NCI-H1436 (cell line): ENCODE measurements at regions not wholly inside any gene's neighbourhood (a gene's known extent, or its start where the extent isn't known, plus 50 kb on each side); places are given as distances from the start of the nearest gene placed in this dataset.
"Not testable (repeated sequence)": the region's sequence is repeated elsewhere in the genome, so short reads cannot be mapped to it uniquely, and the experiment has no call there.

Experiments used
- DNase-seq: peaks from one replicate; lab custom pipeline; 2025; lab: John Stamatoyannopoulos, UW

DNA sequence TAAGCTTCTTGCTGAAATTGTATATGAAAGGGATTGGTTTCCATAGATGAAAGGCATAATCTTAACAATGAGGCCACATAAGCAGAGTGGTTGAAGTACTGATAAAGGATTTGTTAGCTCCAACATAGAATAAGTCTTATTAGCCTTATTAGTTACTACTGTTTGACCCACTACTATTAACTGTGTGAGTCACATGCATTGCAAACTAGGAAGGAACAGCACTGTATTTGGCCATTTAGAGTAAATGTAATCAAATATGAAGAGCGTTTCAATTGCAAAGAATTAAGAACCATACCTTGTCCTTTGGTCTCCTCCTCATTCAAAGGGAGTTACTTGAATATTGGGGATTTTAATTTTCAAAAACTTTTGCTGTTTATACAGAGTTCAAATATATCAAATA, 428.9 kb downstream of the MDFIC start:
- no peak for DNase-seq

DNA sequence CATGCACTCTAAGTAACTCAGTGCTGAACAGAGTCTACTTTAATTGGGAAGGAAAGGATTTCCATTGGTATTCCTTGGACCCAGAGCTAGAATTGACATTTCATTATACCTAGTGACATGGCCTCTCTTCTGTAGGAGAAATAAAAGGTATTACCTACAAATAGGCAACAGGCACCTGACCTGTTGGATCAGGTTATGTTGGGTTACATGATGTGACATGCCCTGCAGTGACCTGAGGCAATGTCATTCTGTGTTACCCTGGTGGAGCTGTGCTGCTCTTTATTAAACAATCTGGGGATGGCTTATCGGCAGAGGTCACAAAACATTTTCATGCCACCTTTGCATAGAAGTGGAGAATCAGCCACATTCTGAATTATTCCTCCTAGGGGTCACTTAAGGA, 427.7 kb downstream of the MDFIC start:
- no peak for DNase-seq

DNA sequence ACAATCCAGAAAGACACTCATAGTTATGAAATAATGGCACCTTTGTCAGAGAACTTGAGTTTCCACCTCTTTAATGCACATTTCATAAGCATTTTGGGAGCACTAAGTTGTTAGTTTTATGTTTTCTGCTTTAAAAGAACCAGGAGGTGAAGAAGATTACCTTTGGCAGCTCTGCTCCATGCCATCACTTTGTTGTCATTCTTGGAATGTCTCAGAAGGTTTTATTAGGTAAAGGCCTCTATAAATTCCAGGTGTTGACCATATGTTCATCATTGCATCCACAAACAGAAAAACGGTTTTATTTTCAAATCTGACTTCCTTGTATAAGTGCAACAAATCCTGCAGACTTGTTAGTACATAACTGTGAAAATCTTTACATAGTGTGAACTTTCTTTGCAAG, 424.8 kb downstream of the MDFIC start:
- no peak for DNase-seq

DNA sequence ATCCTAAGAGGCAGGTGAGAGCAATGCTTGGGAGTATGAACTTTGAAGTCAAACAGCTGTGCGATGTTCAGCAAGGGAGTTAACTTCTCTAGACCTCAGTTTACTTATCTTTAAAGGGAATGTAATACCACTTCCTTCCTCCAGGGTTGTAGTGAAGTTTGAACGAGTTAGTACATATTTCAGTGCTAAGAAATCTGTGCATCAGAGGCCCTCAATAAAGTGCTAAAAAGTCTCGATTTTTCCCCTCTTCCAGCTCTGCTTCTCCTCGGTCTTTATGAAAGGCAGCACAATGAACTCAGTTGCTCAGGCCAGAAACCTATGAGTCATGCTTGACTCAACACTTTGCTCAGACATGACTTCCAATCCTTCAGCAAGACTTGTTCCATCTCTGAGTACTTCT, 418.9 kb downstream of the MDFIC start:
- DNase-seq = no peak

DNA sequence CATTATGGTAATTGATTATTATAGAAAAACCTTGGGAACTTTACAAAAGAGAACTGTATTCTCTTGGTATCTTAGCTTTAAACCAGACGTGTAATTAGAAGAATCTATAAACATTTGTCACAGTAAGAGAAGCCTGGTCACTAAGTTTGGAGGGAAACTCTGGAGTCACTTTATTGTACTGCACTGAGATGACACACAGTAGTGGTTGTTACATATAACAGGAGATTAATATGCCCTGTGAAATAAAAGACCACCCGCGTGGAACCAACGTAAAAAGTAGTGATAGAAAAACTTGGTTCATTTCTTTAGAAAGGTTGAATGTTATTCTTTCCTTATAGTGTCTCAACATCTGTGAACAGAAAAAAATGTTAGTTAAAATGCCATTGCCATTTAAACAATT, 416.1 kb downstream of the MDFIC start:
- no peak for DNase-seq

DNA sequence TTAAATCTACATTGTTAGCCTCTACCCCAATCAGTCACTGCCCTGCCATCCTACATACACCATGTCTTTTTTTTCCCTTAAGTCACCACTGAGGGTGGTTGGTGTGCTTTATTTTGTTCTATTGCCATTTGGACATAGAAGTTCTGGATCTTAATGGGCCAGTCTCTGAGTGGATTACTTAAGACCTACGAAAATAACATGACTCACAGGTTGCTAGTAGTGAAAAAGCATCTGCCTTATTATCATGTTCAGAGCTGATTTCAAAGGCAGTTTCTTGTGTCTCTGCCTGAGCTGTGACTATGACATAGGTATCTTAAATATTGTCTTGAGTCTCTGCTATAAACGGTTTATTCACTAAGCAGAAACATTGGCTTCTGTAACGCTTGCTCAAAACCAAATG, 410.8 kb downstream of the MDFIC start:
- no peak for DNase-seq

DNA sequence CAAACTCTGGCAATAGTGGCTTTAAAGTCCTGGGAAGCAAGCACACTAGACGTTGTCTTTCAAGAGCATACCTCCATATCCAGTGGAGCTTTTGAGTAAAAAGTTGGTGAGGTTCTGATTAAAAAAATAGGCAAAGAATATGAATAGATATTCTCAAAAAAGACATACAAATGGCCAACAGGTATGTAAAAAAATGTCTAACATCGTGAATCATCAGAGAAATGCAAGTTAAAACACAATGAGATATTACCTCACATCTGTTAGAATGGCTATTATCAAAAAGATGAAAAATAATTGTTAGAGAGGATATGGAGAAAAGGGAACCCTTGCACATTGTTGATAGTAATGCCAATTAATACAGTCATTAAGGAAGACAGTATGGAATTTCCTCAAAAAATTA, 407.1 kb downstream of the MDFIC start:
- no peak for DNase-seq

DNA sequence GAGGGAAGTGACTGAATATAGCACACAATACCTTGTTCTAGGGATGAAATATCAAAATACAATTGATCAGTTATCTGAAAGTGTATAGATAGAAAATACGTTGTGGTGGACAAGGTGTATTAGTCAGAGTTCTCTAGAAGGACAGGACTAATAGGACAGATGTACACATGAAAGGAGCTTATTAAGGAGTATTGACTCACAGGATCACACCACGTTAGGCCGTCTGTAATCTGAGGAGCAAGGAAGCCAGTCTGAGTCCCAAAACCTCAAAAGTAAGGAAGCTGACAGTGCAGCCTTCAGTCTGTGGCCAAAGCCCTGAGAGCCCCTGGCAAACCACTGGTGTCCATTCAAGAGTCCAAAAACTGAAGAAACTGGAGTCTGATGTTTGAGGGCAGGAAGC, 406.1 kb downstream of the MDFIC start:
- DNase-seq = no peak

DNA sequence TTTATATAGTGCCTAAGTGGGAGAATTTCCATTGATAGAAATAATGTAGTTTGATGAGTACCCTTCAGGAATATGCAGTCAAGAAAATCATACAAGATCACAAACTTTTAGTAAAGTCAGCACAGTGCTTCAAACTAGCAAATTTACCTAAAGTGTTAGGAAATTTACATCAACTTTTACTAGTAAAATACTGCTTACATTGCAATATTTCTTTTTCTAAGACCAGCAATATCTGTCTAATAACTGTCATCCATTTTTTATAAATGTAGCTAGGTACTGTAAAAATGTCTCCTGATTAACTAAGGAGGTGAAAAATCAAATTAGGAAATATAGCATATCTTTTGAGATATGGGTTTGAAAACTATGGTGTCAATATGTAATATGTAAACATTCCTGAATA, 405.4 kb downstream of the MDFIC start:
- no peak for DNase-seq

DNA sequence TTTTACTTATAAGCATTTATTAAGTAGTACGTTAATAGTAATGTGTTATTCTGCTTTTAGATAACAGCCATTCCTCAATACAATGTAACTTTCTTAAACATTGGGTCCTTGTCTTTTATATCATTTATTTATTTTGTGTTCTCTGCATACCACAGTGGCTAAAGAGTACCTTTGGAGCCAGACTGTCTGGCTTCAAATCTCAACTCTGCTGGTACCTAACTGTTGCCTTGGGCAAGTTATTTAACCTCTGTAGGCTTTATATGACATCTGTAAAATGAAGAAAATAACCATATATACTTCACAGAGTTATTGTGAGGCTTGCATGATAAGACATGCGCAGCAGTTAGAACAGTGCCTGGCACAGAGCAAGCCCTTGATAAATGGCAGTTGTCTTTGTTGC, 397.6 kb downstream of the MDFIC start:
- DNase-seq = no peak

DNA sequence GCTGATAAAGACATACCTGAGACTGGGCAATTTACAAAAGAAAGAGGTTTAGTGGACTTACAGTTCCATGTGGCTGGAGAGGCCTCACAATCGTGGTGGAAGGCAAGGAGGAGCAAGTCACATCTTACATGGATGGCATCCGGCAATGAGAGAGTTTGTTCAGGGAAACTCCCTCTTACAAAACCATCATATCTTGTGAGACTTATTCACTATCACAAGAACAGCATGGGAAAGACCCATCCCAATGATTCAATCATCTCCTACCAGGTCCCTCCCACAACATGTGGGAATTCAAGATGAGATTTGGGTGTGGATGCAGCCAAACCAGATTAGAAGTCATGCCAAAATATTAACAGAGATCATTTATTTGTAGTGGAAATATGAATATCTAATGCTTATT, 388.4 kb downstream of the MDFIC start:
- not testable (repeated sequence) for DNase-seq

DNA sequence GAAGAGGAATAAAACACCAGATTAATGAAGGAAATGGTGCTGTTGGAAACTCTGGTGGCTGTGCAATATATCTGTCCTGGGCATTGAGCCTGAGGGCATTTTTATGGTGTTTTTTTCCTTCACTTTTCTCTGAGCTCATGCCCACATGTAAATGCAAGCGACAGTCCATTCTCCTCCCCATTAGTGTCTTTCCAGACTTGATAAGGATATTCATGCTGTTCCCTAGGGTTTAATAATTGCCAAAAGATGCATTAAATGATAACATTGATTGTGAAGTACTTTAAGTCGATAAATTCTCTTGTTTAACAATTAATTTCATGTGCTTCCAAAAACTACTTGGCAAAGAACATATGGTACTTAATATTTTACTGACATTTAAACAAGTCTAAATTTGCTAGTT, 384.7 kb downstream of the MDFIC start:
- DNase-seq = no peak

DNA sequence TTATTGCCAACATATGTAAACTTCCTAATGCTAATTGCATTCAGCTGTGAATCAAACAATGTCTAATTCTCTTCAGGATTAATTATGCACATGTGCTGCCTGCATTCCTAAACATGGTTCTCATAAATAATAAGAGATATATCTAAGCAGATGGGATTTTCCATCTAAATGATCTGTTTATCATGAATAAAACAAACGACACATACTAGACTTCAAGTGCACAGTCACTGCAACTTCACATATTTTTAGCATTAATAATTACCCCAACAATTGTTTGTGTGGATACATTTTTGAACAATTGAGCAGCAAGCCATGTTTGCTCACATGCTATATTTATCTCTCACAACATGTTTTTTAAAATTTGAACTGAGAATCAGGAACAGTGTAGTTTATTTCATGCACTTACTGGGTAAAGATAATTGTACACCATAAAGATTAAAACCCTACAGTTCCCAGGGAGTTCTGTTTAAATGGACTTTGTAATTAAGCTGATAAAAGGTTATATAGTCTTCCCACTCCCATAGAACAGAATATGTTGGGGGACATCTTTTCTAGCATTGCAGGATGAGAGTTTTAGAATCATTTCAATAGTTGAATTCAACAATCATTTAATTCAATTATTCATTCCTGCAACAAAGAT, 378.5 kb downstream of the MDFIC start:
- no peak for DNase-seq

DNA sequence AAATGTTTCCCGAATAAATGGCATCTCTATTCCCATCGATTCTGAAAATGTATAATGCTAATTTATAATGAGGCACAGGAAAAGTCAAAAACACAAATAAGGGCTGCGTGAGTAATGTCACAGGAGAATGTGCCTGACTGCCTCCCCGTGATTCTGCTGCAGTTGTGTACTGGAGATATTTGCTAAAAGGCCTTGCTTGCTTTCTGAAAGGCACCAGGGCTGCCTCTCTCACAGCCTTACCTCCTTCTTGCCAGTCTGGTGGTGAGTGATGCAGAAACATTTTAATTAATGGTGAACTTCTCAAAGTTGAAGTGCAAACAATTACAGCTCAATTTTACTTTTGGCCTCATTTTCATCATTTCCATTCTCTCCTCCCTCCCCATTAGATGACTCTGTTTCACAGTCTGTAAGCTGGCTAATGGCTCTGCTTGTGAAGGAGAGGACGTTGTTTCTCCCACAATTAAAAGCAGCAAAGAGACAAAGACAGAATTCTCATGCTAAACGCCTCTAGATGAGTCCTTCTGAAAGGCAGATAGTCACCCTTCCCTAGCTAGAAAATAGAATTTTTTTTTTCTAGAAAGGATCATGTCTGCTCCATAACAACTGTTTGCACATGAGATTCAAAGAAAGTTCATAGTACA, 377.6 kb downstream of the MDFIC start:
- DNase-seq = no peak

DNA sequence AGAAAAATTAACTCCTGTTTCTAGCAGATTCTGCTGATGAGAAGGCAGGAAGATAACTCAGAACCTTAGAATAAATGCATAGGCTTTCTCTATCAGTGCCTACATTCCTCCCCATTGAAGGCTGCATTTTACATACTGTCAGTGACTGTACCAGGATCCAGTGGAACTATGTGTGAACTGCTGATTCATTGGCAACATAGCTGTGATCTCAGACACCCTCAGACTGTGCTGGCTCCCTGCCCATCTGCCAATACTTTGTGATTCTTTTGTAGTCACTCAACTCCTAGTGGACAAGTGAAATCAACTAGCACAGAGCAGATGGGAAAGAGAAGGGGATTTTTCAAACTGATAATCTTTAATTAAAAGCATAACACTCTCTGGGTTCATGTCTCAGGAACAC, 375.8 kb downstream of the MDFIC start:
- DNase-seq = no peak

DNA sequence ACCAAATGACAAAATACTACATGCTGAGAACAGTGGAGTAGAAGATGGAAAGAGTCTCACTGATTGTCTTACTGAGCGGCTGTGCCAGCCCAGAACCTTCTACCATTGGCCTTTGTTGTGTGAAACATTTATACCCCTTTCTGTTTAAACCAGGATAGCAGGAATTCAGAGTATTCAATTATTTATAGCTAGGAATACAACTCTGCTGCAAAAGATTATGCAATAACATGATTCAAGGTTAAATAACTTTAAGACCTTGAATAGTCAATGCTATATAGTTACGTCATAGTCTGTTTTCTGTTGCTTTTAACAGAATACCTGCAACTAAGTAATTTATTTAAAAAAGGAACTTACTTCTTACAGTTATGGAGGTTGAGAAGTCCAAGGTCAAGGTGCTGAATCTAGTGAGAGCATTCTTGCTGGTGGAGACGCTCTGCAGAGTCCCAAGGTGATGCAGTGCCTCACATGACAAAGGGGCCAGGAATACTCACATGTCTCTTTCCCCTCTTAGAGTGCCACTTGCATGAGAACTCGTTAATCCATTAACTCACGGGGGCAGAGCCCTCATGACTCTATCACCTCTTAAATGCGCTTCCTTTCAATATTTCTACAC, 371.8 kb downstream of the MDFIC start:
- no peak for DNase-seq

DNA sequence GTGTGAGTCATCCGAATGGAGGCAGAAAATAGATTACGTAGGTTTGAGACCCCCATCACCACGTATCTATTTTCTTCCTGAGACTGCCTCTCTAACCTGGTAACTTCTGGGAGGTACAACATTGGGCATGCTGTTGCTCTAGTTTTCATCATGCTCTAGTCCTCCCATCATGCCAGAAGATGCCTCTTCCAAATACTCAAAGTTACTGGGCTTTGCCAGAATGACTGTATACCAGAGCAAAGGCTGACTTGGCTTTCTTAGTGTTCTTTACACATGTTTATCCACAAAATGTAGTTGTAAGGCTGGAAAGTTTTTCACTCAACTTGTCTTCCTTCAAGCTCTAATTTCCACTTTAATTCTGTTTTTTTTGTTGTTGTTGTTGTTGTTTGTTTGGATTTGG, 370.5 kb downstream of the MDFIC start:
- DNase-seq = no peak

DNA sequence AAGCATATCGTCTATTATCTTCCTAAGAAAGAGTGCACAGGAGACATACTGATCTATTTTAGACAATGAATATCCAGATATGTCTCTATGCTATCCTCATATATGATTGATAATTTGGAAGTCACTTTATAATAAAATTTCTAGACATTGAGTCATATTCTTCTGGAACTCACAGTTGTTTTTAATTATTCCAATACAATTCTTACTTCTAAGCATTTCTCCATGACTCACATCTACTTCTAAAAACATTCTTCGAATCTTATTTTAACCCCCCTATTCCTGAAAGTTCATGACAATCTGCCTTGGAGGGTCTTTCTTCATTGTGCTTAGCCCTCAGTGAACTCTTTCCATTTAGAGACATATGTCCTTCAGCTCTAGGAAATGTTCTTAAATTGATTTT, 368.1 kb downstream of the MDFIC start:
- no peak for DNase-seq

DNA sequence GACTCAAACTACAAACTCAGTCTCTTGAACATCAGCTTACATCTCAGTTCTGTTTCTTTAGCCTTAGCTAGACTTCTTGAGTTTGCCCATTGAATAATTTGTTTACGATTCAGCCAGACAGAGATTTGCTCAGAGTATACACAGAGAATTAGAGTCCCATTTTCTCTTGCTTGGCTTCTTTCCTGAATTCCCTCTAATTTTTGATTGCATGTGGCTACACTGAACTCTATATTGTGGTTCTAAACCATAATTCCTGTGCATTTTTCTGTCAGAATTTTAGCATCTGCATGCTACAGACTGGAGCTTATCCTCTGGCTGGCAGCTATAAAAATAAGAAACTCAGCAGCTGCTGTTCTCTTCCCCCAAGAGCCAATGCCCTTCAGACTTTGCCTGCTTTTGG, 354.9 kb downstream of the MDFIC start:
- no peak for DNase-seq

DNA sequence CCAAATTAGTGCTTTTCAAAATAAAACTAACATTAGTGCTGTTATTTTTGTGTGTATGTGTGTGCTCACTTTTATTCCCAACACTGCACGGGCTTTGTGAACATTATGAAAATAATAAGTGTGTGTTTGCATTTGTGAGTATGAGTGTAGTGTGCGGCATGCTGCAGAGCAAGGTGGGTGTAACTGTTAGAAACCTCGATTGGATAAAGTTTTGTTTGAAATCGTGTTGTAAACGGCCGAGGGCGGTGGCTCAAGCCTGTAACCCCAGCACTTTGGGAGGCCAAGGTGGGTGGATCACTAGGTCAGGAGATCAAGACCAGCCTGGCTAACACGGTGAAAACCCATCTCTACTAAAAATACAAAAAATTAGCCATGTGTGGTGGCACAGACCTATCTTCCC, 352.0 kb downstream of the MDFIC start:
- DNase-seq = not testable (repeated sequence)

DNA sequence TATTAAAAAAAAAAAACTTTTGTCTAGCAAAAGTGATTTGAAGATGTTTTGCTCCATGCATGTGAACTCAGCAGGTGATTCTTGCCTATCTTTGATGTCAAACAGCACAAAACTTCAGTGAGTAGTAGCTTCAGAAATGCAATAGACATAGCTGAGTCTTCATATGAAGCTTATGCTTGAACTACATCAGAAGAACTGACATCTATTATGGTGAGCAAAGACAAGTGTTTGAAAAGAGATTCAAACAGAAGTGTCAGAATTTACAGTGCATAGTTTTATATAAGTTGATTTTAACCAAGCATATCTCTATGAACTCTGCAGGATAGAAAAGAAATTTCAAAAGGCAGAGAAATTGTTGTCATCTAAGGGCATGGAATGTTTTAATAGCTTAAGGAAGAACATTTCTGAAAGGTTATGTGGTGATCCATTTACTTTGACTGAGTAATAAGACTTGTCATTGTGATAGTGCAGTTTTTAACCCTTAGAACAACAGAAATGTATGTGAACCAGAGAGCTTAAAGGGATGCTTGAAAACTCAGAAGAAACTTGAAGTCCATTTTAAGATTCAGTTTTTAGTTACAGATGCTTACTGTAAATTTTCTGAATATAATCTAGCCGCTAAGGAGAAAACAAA, 351.4 kb downstream of the MDFIC start:
- no peak for DNase-seq

DNA sequence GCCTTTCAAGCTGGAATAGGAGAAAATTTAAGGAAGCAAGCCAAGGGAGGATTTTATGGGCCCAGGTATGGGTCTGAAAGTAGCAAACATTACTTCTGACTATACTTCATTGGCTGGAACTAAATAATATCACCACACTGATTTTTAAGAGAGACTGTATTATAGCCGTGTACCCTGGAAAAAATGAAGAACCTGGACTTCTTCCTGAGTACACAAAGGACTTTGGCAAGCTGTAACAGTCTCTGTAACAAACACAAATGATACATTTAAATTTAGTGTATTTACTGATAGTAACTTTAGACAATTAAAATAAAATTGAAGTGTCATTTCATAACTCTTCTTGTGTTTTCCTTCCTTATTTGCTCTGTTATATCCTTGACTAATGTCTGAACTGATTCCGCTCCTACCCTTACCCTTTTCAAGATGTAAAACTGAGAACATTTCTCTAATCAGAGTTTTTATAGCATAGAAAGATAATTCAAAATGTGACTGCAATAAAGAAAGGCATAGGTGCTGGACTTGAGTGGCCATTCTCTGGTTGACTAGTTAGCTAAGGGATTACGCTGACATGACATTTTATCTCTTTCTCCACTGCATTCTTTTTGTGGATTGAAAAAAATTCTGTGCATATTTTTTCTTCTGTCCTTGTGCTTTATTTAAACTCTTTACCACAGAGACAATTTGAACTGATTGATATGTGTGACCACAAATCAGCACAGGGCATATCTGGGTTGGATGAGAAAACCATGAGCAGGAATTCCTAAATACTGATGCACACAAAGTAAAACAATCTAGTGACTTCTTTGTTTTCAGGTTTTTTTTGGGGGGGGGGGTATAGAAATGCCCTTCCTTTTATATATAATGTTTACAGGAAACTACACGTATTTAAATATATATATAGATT, 349.7 kb downstream of the MDFIC start:
- DNase-seq = no peak
